Activated T-helper 2 cell treated with anti-CD3 and anti-CD28 coated beads, Interferon-gamma antibody, Interleukin-2, Interleukin-4, amounts not matched to agents 10 μg/mL and 5 μg/mL and 100 μg/mL, durations not matched to agents 14 hours and 24 hours and 36 hours (primary cell): ENCODE measurements at regions not wholly inside any gene's neighbourhood (a gene's known extent, or its start where the extent isn't known, plus 50 kb on each side); places are given as distances from the start of the nearest gene placed in this dataset.
"Not testable (repeated sequence)": the region's sequence is repeated elsewhere in the genome, so short reads cannot be mapped to it uniquely, and the experiment has no call there.

Experiments
- DNase-seq: peaks from one replicate; pipeline ENCODE4 v3.0.0; 2021; ENCODE audit warnings: low spot score
- H3K27ac Mint-ChIP-seq: one replicate; pipeline ENCODE4 v1.8.0; 2021; ENCODE audit warnings: mixed read lengths
- H3K27me3 Mint-ChIP-seq: one replicate; pipeline ENCODE4 v1.8.0; 2021; ENCODE audit warnings: low read depth, mixed read lengths
- H3K36me3 Mint-ChIP-seq: one replicate; pipeline ENCODE4 v1.8.0; 2021; ENCODE audit warnings: low read depth, mixed read lengths
- H3K4me1 Mint-ChIP-seq: one replicate; pipeline ENCODE4 v1.8.0; 2021; ENCODE audit warnings: low read depth, mixed read lengths
- H3K4me3 Mint-ChIP-seq: one replicate; pipeline ENCODE4 v1.8.0; 2021; ENCODE audit warnings: low read depth, mild to moderate bottlenecking, moderate library complexity, mixed read lengths
- H3K9me3 Mint-ChIP-seq: one replicate; pipeline ENCODE4 v1.8.0; 2021; ENCODE audit warnings: mixed read lengths
- intact Hi-C: fragments of 100-400 bp; cut with micrococcal nuclease; formaldehyde crosslinking; loops from one replicate; pipeline ENCODE4 v1.15.1; 2023

GRCh38 chr17:14518919-14519318 is 218.0 kb downstream of the HS3ST3B1 start:
- H3K36me3 Mint-ChIP-seq, DNase-seq, H3K27me3 Mint-ChIP-seq, H3K27ac Mint-ChIP-seq, H3K9me3 Mint-ChIP-seq, H3K4me3 Mint-ChIP-seq, intact Hi-C loops, H3K4me1 Mint-ChIP-seq: not testable (repeated sequence)

- H3K9me3 Mint-ChIP-seq: no peaks in the 10 kb centered on the region
- no peaks in the 10 kb centered on the region for H3K27me3 Mint-ChIP-seq
- no peaks in the 10 kb centered on the region for H3K36me3 Mint-ChIP-seq
- no peak overlapping the region for H3K4me3 Mint-ChIP-seq
- H3K4me1 Mint-ChIP-seq: no peaks in the 10 kb centered on the region
- no peak for DNase-seq
- intact Hi-C loops: no loop called here
- no peak overlapping the region for H3K27ac Mint-ChIP-seq
Observed at GRCh38 chr17:14514973-14515372, 214.1 kb downstream of the HS3ST3B1 start.

- no peaks in the 10 kb centered on the region for H3K9me3 Mint-ChIP-seq
Observed at GRCh38 chr17:14513835-14514234, 213.0 kb downstream of the HS3ST3B1 start.

GRCh38 chr17:14510136-14510535 is 209.3 kb downstream of the HS3ST3B1 start:
- Mint-ChIP-seq H3K4me3 (no peak overlapping the region), H3K27me3 (no peaks in the 10 kb centered on the region), H3K36me3 (no peaks in the 10 kb centered on the region), H3K27ac (no peak overlapping the region), H3K9me3 (peaks cover under 1% of the 10 kb centered on the region), H3K4me1 (no peaks in the 10 kb centered on the region)
- no peak for DNase-seq
- intact Hi-C loops: no loop called here

More at GRCh38 chr17:14513835-14514234, 213.0 kb downstream of the HS3ST3B1 start:
- Mint-ChIP-seq H3K27ac (no peak overlapping the region), H3K4me1 (no peaks in the 10 kb centered on the region), H3K4me3 (no peak overlapping the region), H3K27me3 (no peaks in the 10 kb centered on the region), H3K36me3 (no peaks in the 10 kb centered on the region)
- DNase-seq: no peak
- intact Hi-C loops: no loop called here

- H3K27me3 Mint-ChIP-seq: no peaks in the 10 kb centered on the region
- H3K4me1 Mint-ChIP-seq: no peaks in the 10 kb centered on the region
- no peak for DNase-seq
- H3K9me3 Mint-ChIP-seq: peaks cover 3% of the 10 kb centered on the region
- H3K4me3 Mint-ChIP-seq: no peak overlapping the region
- intact Hi-C loops: no loop called here
- no peaks in the 10 kb centered on the region for H3K36me3 Mint-ChIP-seq
- H3K27ac Mint-ChIP-seq: no peak overlapping the region
Observed at GRCh38 chr17:14508156-14508555, 207.3 kb downstream of the HS3ST3B1 start.

- Mint-ChIP-seq H3K27ac (no peak overlapping the region), H3K9me3 (peaks cover 3% of the 10 kb centered on the region), H3K4me3 (no peak overlapping the region), H3K36me3 (no peaks in the 10 kb centered on the region), H3K4me1 (no peaks in the 10 kb centered on the region), H3K27me3 (no peaks in the 10 kb centered on the region)
- no peak for DNase-seq
- intact Hi-C loops: no loop called here
Observed at GRCh38 chr17:14506364-14506763, 205.5 kb downstream of the HS3ST3B1 start.

GRCh38 chr17:14505606-14506005 is 204.7 kb downstream of the HS3ST3B1 start:
- Mint-ChIP-seq H3K36me3 (no peaks in the 10 kb centered on the region), H3K4me3 (no peak overlapping the region), H3K4me1 (no peaks in the 10 kb centered on the region), H3K27me3 (no peaks in the 10 kb centered on the region), H3K27ac (no peak overlapping the region), H3K9me3 (peaks cover 3% of the 10 kb centered on the region)
- DNase-seq: no peak
- intact Hi-C loops: no loop called here

- no peaks in the 10 kb centered on the region for H3K4me1 Mint-ChIP-seq
- H3K27ac Mint-ChIP-seq: no peak overlapping the region
- peaks cover under 1% of the 10 kb centered on the region for H3K9me3 Mint-ChIP-seq
- H3K4me3 Mint-ChIP-seq: no peak overlapping the region
- H3K27me3 Mint-ChIP-seq: peaks cover 4% of the 10 kb centered on the region
- intact Hi-C loops: no loop called here
- DNase-seq: no peak
- H3K36me3 Mint-ChIP-seq: no peaks in the 10 kb centered on the region
Observed at GRCh38 chr17:14499976-14500375, 199.1 kb downstream of the HS3ST3B1 start.

GRCh38 chr17:14498812-14499211 is 197.9 kb downstream of the HS3ST3B1 start:
- Mint-ChIP-seq H3K4me3 (no peak overlapping the region), H3K9me3 (no peaks in the 10 kb centered on the region)

GRCh38 chr17:14494161-14494560 is 193.3 kb downstream of the HS3ST3B1 start:
- Mint-ChIP-seq H3K27me3 (peaks cover 14% of the 10 kb centered on the region), H3K9me3 (no peaks in the 10 kb centered on the region), H3K4me3 (no peak overlapping the region), H3K36me3 (no peaks in the 10 kb centered on the region), H3K27ac (no peak overlapping the region), H3K4me1 (no peaks in the 10 kb centered on the region)
- intact Hi-C loops: no loop called here
- no peak for DNase-seq

More at GRCh38 chr17:14498812-14499211, 197.9 kb downstream of the HS3ST3B1 start:
- DNase-seq: no peak
- H3K27ac Mint-ChIP-seq: no peak overlapping the region
- intact Hi-C loops: no loop called here
- no peaks in the 10 kb centered on the region for H3K36me3 Mint-ChIP-seq
- H3K4me1 Mint-ChIP-seq: no peaks in the 10 kb centered on the region
- H3K27me3 Mint-ChIP-seq: peaks cover 4% of the 10 kb centered on the region

GRCh38 chr17:14489986-14490385 is 189.1 kb downstream of the HS3ST3B1 start:
- intact Hi-C loops: no loop called here
- no peaks in the 10 kb centered on the region for H3K36me3 Mint-ChIP-seq
- H3K9me3 Mint-ChIP-seq: no peaks in the 10 kb centered on the region
- H3K27ac Mint-ChIP-seq: no peak overlapping the region
- no peak for DNase-seq
- H3K4me3 Mint-ChIP-seq: no peak overlapping the region
- H3K4me1 Mint-ChIP-seq: no peaks in the 10 kb centered on the region
- peaks cover 9% of the 10 kb centered on the region for H3K27me3 Mint-ChIP-seq

GRCh38 chr17:14488958-14489550 is 188.2 kb downstream of the HS3ST3B1 start:
- no peak overlapping the region for H3K27ac Mint-ChIP-seq
- H3K4me3 Mint-ChIP-seq: no peak overlapping the region
- no peaks in the 10 kb centered on the region for H3K9me3 Mint-ChIP-seq
- no peaks in the 10 kb centered on the region for H3K36me3 Mint-ChIP-seq
- H3K27me3 Mint-ChIP-seq: peaks cover 9% of the 10 kb centered on the region
- H3K4me1 Mint-ChIP-seq: no peaks in the 10 kb centered on the region
- no peak for DNase-seq
- intact Hi-C loops: no loop called here

GRCh38 chr17:14487068-14487467 is 186.2 kb downstream of the HS3ST3B1 start:
- no peaks in the 10 kb centered on the region for H3K27me3 Mint-ChIP-seq
- no peak for DNase-seq
- no peak overlapping the region for H3K4me3 Mint-ChIP-seq
- no peaks in the 10 kb centered on the region for H3K36me3 Mint-ChIP-seq
- intact Hi-C loops: no loop called here
- H3K27ac Mint-ChIP-seq: no peak overlapping the region
- H3K9me3 Mint-ChIP-seq: no peaks in the 10 kb centered on the region
- no peaks in the 10 kb centered on the region for H3K4me1 Mint-ChIP-seq

GRCh38 chr17:14482715-14483114 is 181.8 kb downstream of the HS3ST3B1 start:
- Mint-ChIP-seq H3K4me3 (no peak overlapping the region), H3K4me1 (no peaks in the 10 kb centered on the region), H3K27ac (no peak overlapping the region), H3K27me3 (no peaks in the 10 kb centered on the region), H3K9me3 (no peaks in the 10 kb centered on the region), H3K36me3 (no peaks in the 10 kb centered on the region)
- intact Hi-C loops: no loop called here
- DNase-seq: no peak
